ENCODE measurements at regions not wholly inside any gene's neighbourhood (a gene's known extent, or its start where the extent isn't known, plus 50 kb on each side); places are given as distances from the start of the nearest gene placed in this dataset.

DNA sequence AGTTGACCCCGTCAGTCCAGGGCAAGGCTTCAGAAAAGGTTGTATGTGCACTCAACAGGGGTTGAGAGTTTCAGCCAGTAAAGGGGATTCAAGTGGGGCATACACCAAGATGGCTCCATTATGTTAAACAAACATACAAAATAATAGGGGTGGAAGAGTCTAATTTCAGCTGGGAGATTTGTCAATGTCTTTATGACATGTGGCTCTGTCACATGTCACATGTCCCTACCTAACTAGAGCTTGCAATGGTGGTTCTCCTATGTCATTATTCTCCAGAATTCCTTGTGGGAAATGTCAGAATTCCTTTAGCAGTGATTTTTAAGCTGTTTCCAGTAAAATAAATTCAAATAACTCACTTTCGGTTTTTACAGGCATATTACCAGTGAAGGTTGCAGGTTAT lies 392.0 kb upstream of the ADGRL4 start:
- TF ChIP-seq POLR2A (IDR thresholded peaks at IDR 0.05) = no peak
- TF ChIP-seq, protein P1, sequence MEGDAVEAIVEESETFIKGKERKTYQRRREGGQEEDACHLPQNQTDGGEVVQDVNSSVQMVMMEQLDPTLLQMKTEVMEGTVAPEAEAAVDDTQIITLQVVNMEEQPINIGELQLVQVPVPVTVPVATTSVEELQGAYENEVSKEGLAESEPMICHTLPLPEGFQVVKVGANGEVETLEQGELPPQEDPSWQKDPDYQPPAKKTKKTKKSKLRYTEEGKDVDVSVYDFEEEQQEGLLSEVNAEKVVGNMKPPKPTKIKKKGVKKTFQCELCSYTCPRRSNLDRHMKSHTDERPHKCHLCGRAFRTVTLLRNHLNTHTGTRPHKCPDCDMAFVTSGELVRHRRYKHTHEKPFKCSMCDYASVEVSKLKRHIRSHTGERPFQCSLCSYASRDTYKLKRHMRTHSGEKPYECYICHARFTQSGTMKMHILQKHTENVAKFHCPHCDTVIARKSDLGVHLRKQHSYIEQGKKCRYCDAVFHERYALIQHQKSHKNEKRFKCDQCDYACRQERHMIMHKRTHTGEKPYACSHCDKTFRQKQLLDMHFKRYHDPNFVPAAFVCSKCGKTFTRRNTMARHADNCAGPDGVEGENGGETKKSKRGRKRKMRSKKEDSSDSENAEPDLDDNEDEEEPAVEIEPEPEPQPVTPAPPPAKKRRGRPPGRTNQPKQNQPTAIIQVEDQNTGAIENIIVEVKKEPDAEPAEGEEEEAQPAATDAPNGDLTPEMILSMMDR (IDR thresholded peaks at IDR 0.05) = no peak
